GM23338 (cell line): ENCODE measurements at regions not wholly inside any gene's neighbourhood (a gene's known extent, or its start where the extent isn't known, plus 50 kb on each side); places are given as distances from the start of the nearest gene placed in this dataset.

Experiments
- ATAC-seq: fragments of 200-7000 bp; cut with Tn5 transposase; 3 replicates; pipeline ENCODE4 v1.9.1; 2020
- DNase-seq: peaks from one replicate; pipeline ENCODE4 v3.0.0-alpha.2; 2015; ENCODE audit warnings: low spot score
- H2AFZ ChIP-seq: fragments of 200-600 bp; sonication (generic); 2 replicates; pipeline ENCODE4 v1.8.0; 2016; ENCODE audit warnings: antibody characterized with exemption, mild to moderate bottlenecking, moderate library complexity
- H3F3A ChIP-seq: fragments of 200-600 bp; sonication (generic); replicated peaks from 2 replicates; pipeline ENCODE4 v1.8.0; 2017; ENCODE audit warnings: antibody characterized with exemption, mixed run types, low read depth
- H3K27ac ChIP-seq: fragments of 200-600 bp; sonication (generic); 2 replicates; pipeline ENCODE4 v1.6.1; 2016; ENCODE audit warnings: low read depth
- H3K27me3 ChIP-seq: fragments of 200-600 bp; sonication (generic); 2 replicates; pipeline ENCODE4 v1.8.0; 2016; ENCODE audit warnings: mild to moderate bottlenecking, mixed run types, moderate library complexity; ENCODE audit not compliant: insufficient read depth
- H3K36me3 ChIP-seq: fragments of 200-600 bp; sonication (generic); 2 replicates; pipeline ENCODE4 v1.8.0; 2016; ENCODE audit warnings: mild to moderate bottlenecking; ENCODE audit not compliant: insufficient read depth
- H3K4me1 ChIP-seq: fragments of 200-600 bp; sonication (generic); 2 replicates; pipeline ENCODE4 v1.8.0; 2016; ENCODE audit warnings: mild to moderate bottlenecking, moderate library complexity; ENCODE audit not compliant: insufficient read depth
- H3K4me2 ChIP-seq: fragments of 200-600 bp; sonication (generic); 2 replicates; pipeline ENCODE4 v1.7.1; 2017; ENCODE audit warnings: mixed run types
- H3K4me3 ChIP-seq: fragments of 200-600 bp; sonication (generic); 2 replicates; pipeline ENCODE4 v1.6.1; 2016; ENCODE audit warnings: mixed run types
- H3K79me2 ChIP-seq: fragments of 200-600 bp; sonication (generic); replicated peaks from 2 replicates; pipeline ENCODE4 v1.8.0; 2017; ENCODE audit warnings: mild to moderate bottlenecking; ENCODE audit not compliant: insufficient read depth
- H3K9me2 ChIP-seq: fragments of 200-600 bp; sonication (generic); 2 replicates; pipeline ENCODE4 v1.8.0; 2017; ENCODE audit not compliant: insufficient read depth
- H4K20me1 ChIP-seq: fragments of 200-600 bp; sonication (generic); replicated peaks from 2 replicates; pipeline ENCODE4 v1.8.0; 2017; ENCODE audit warnings: mild to moderate bottlenecking; ENCODE audit not compliant: insufficient read depth
- H3K27ac Mint-ChIP-seq: 2 replicates; pipeline ENCODE4 v1.8.0; 2020; ENCODE audit warnings: inconsistent platforms, mild to moderate bottlenecking, moderate library complexity, mixed read lengths
- H3K27me3 Mint-ChIP-seq: 3 replicates; pipeline ENCODE4 v1.8.0; 2022; ENCODE audit warnings: low read depth, mild to moderate bottlenecking, moderate library complexity, mixed read lengths, inconsistent platforms; ENCODE audit not compliant: insufficient read depth, poor library complexity
- H3K36me3 Mint-ChIP-seq: 3 replicates; pipeline ENCODE4 v1.8.0; 2021; ENCODE audit warnings: low read depth, mild to moderate bottlenecking, inconsistent platforms, moderate library complexity, mixed read lengths
- H3K4me1 Mint-ChIP-seq: 3 replicates; pipeline ENCODE4 v1.8.0; 2020; ENCODE audit warnings: mild to moderate bottlenecking, inconsistent platforms, mixed read lengths
- H3K4me3 Mint-ChIP-seq: 3 replicates; pipeline ENCODE4 v1.8.0; 2021; ENCODE audit warnings: moderate library complexity, mild to moderate bottlenecking, inconsistent platforms, mixed read lengths
- H3K9me3 Mint-ChIP-seq: 3 replicates; pipeline ENCODE4 v1.8.0; 2020; ENCODE audit warnings: moderate library complexity, mild to moderate bottlenecking, inconsistent platforms, mixed read lengths
- CREB1 ChIP-seq: fragments of 250-450 bp; sonication (Bioruptor Pico); IDR thresholded peaks from 2 replicates; pipeline ENCODE4 v1.5.0; 2020; ENCODE audit warnings: low read depth, mild to moderate bottlenecking, moderate library complexity
- EZH2 ChIP-seq: fragments of 200-600 bp; sonication (generic); IDR thresholded peaks from one replicate; pipeline ENCODE4 v1.8.0; 2017; ENCODE audit warnings: antibody characterized with exemption, mild to moderate bottlenecking, low read depth; ENCODE audit not compliant: unreplicated experiment
- EZH2phosphoT487 ChIP-seq: fragments of 200-600 bp; sonication (generic); IDR thresholded peaks from one replicate; pipeline ENCODE4 v1.8.1; 2018; ENCODE audit warnings: antibody characterized with exemption; ENCODE audit not compliant: unreplicated experiment
- NANOG ChIP-seq: IDR thresholded peaks from 2 replicates; pipeline ENCODE4 v1.6.1; 2016; ENCODE audit warnings: antibody characterized with exemption, borderline replicate concordance
- POLR2AphosphoS5 ChIP-seq: IDR thresholded peaks from 2 replicates; pipeline ENCODE4 v1.6.1; 2016; ENCODE audit warnings: antibody characterized with exemption, low read depth
- REST ChIP-seq: IDR thresholded peaks from one replicate; pipeline ENCODE4 v1.6.1; 2018; ENCODE audit warnings: antibody characterized with exemption; ENCODE audit not compliant: unreplicated experiment
- STAT1 ChIP-seq: IDR thresholded peaks from one replicate; pipeline ENCODE4 v1.6.1; 2016; ENCODE audit warnings: antibody characterized with exemption; ENCODE audit not compliant: unreplicated experiment
- ZNF331 ChIP-seq: fragments of 250-450 bp; sonication (Bioruptor Pico); IDR thresholded peaks from 2 replicates; pipeline ENCODE4 v1.5.0; 2020; ENCODE audit warnings: low read depth, mild to moderate bottlenecking, moderate library complexity
- TF ChIP-seq, protein P1 (sequence below): IDR thresholded peaks from 2 replicates; pipeline ENCODE4 v1.6.1; 2016; ENCODE audit warnings: antibody characterized with exemption
- TF ChIP-seq, protein P2 (sequence below), 2 experiments: fragments of 200-600 bp in 1 of 2; sonication (generic) in 1 of 2; conservative IDR thresholded peaks; 2 replicates each; pipeline versions ENCODE4 v1.5.1 to v1.6.1; 2016 to 2017; ENCODE audit warnings: antibody characterized with exemption in 2 of 2, low read depth in 2 of 2, mild to moderate bottlenecking in 2 of 2, moderate library complexity in 1 of 2
- TF ChIP-seq, protein P3 (sequence below): fragments of 250-450 bp; sonication (Bioruptor Pico); IDR thresholded peaks from 2 replicates; pipeline ENCODE4 v1.5.0; 2020; ENCODE audit warnings: mild to moderate bottlenecking, moderate library complexity

GRCh38 chr10:20354166-20354565, 537.9 kb downstream of the PLXDC2 start:
- peaks cover 10% of the 10 kb centered on the region for H3K36me3 Mint-ChIP-seq
- no peaks in the 10 kb centered on the region for H3K4me1 Mint-ChIP-seq
- no peak overlapping the region for H3K27ac ChIP-seq
- ATAC-seq (no peak), DNase-seq (no peak)
- H3K9me2 ChIP-seq = peaks cover 3% of the 10 kb centered on the region; the same call in 1 of the 2 replicates
- H3K4me3 ChIP-seq = no peak overlapping the region
- H3K36me3 ChIP-seq = no peaks in the 10 kb centered on the region
- no peaks in the 10 kb centered on the region for H3K79me2 ChIP-seq
- H3K4me1 ChIP-seq = no peaks in the 10 kb centered on the region
- H3K4me2 ChIP-seq = no peak overlapping the region
- H3K9me3 Mint-ChIP-seq = peaks cover 12% of the 10 kb centered on the region; the same call in 2 of the 3 replicates
- no peaks in the 10 kb centered on the region for H3K27me3 Mint-ChIP-seq
- H3F3A ChIP-seq = no peaks in the 10 kb centered on the region
- H3K4me3 Mint-ChIP-seq = no peak overlapping the region
- no peak overlapping the region for H2AFZ ChIP-seq
- H3K27me3 ChIP-seq = no peaks in the 10 kb centered on the region
- no peaks in the 10 kb centered on the region for H4K20me1 ChIP-seq
- TF ChIP-seq NANOG (no peak), STAT1 (no peak), REST (no peak), EZH2 (no peak), ZNF331 (CRISPR knock-in tag) (no peak), EZH2phosphoT487 (no peak)
- TF ChIP-seq, protein P1, sequence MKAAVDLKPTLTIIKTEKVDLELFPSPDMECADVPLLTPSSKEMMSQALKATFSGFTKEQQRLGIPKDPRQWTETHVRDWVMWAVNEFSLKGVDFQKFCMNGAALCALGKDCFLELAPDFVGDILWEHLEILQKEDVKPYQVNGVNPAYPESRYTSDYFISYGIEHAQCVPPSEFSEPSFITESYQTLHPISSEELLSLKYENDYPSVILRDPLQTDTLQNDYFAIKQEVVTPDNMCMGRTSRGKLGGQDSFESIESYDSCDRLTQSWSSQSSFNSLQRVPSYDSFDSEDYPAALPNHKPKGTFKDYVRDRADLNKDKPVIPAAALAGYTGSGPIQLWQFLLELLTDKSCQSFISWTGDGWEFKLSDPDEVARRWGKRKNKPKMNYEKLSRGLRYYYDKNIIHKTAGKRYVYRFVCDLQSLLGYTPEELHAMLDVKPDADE = no peak
- TF ChIP-seq, protein P2, sequence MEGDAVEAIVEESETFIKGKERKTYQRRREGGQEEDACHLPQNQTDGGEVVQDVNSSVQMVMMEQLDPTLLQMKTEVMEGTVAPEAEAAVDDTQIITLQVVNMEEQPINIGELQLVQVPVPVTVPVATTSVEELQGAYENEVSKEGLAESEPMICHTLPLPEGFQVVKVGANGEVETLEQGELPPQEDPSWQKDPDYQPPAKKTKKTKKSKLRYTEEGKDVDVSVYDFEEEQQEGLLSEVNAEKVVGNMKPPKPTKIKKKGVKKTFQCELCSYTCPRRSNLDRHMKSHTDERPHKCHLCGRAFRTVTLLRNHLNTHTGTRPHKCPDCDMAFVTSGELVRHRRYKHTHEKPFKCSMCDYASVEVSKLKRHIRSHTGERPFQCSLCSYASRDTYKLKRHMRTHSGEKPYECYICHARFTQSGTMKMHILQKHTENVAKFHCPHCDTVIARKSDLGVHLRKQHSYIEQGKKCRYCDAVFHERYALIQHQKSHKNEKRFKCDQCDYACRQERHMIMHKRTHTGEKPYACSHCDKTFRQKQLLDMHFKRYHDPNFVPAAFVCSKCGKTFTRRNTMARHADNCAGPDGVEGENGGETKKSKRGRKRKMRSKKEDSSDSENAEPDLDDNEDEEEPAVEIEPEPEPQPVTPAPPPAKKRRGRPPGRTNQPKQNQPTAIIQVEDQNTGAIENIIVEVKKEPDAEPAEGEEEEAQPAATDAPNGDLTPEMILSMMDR (conservative IDR thresholded peaks at IDR 0.05; ENCODE audit: low read depth in 2 of 2) = no peak
- H3K27ac Mint-ChIP-seq = no peak overlapping the region

DNA sequence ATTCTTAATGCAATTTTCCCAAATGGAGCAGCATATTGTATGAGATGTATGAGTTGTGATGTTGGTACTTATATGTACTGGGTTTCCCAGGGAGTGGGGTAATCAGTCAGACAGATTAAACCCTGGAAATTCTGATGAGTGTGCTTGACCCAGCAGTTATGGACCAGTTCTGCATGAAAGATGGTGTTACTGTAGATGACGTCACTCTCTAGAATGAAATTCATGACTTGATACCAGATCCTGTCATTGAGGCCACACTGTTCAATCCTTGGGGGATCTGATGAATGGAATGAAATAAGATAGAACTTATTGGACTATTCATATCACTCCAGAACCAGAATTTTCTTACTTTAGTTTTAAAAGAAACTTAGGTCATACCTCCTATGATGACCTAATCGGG, 534.3 kb downstream of the PLXDC2 start:
- H3F3A ChIP-seq = no peaks in the 10 kb centered on the region
- no peak overlapping the region for H2AFZ ChIP-seq
- H3K4me1 Mint-ChIP-seq = no peaks in the 10 kb centered on the region
- no peaks in the 10 kb centered on the region for H3K79me2 ChIP-seq
- no peaks in the 10 kb centered on the region for H3K9me2 ChIP-seq
- H3K4me3 ChIP-seq = no peak overlapping the region
- TF ChIP-seq, protein P3, sequence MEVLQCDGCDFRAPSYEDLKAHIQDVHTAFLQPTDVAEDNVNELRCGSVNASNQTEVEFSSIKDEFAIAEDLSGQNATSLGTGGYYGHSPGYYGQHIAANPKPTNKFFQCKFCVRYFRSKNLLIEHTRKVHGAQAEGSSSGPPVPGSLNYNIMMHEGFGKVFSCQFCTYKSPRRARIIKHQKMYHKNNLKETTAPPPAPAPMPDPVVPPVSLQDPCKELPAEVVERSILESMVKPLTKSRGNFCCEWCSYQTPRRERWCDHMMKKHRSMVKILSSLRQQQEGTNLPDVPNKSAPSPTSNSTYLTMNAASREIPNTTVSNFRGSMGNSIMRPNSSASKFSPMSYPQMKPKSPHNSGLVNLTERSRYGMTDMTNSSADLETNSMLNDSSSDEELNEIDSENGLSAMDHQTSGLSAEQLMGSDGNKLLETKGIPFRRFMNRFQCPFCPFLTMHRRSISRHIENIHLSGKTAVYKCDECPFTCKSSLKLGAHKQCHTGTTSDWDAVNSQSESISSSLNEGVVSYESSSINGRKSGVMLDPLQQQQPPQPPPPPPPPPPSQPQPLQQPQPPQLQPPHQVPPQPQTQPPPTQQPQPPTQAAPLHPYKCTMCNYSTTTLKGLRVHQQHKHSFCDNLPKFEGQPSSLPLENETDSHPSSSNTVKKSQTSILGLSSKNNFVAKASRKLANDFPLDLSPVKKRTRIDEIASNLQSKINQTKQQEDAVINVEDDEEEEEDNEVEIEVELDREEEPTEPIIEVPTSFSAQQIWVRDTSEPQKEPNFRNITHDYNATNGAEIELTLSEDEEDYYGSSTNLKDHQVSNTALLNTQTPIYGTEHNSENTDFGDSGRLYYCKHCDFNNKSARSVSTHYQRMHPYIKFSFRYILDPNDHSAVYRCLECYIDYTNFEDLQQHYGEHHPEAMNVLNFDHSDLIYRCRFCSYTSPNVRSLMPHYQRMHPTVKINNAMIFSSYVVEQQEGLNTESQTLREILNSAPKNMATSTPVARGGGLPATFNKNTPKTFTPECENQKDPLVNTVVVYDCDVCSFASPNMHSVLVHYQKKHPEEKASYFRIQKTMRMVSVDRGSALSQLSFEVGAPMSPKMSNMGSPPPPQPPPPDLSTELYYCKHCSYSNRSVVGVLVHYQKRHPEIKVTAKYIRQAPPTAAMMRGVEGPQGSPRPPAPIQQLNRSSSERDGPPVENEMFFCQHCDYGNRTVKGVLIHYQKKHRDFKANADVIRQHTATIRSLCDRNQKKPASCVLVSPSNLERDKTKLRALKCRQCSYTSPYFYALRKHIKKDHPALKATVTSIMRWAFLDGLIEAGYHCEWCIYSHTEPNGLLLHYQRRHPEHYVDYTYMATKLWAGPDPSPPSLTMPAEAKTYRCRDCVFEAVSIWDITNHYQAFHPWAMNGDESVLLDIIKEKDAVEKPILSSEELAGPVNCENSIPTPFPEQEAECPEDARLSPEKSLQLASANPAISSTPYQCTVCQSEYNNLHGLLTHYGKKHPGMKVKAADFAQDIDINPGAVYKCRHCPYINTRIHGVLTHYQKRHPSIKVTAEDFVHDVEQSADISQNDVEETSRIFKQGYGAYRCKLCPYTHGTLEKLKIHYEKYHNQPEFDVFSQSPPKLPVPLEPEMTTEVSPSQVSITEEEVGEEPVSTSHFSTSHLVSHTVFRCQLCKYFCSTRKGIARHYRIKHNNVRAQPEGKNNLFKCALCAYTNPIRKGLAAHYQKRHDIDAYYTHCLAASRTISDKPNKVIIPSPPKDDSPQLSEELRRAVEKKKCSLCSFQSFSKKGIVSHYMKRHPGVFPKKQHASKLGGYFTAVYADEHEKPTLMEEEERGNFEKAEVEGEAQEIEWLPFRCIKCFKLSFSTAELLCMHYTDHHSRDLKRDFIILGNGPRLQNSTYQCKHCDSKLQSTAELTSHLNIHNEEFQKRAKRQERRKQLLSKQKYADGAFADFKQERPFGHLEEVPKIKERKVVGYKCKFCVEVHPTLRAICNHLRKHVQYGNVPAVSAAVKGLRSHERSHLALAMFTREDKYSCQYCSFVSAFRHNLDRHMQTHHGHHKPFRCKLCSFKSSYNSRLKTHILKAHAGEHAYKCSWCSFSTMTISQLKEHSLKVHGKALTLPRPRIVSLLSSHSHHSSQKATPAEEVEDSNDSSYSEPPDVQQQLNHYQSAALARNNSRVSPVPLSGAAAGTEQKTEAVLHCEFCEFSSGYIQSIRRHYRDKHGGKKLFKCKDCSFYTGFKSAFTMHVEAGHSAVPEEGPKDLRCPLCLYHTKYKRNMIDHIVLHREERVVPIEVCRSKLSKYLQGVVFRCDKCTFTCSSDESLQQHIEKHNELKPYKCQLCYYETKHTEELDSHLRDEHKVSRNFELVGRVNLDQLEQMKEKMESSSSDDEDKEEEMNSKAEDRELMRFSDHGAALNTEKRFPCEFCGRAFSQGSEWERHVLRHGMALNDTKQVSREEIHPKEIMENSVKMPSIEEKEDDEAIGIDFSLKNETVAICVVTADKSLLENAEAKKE = no peak
- TF ChIP-seq POLR2AphosphoS5 (no peak), CREB1 (CRISPR knock-in tag) (no peak)
- peaks cover 10% of the 10 kb centered on the region; the same call in 2 of the 3 replicates for H3K9me3 Mint-ChIP-seq
- no peaks in the 10 kb centered on the region for H3K27me3 ChIP-seq
- H3K27ac Mint-ChIP-seq = no peak overlapping the region
- H3K4me2 ChIP-seq = no peak overlapping the region
- DNase-seq (no peak), ATAC-seq (no peak)
- peaks cover 11% of the 10 kb centered on the region for H3K36me3 Mint-ChIP-seq
- H3K36me3 ChIP-seq = no peaks in the 10 kb centered on the region
- no peaks in the 10 kb centered on the region for H3K4me1 ChIP-seq
- H4K20me1 ChIP-seq = no peaks in the 10 kb centered on the region
- H3K27me3 Mint-ChIP-seq = no peaks in the 10 kb centered on the region
- H3K4me3 Mint-ChIP-seq = no peak overlapping the region
- no peak overlapping the region for H3K27ac ChIP-seq
